IPS-15b (cell line): ENCODE measurements at regions not wholly inside any gene's neighbourhood (a gene's known extent, or its start where the extent isn't known, plus 50 kb on each side); places are given as distances from the start of the nearest gene placed in this dataset.

Experiments used
- H3K27me3 ChIP-seq: one replicate; pipeline ENCODE4 v1.6.1; 2013; ENCODE audit warnings: low read length; ENCODE audit not compliant: control insufficient read depth, insufficient read depth
- H3K36me3 ChIP-seq: one replicate; pipeline ENCODE4 v1.6.1; 2013; ENCODE audit warnings: low read length; ENCODE audit not compliant: control insufficient read depth, insufficient read depth
- H3K4me1 ChIP-seq: one replicate; pipeline ENCODE4 v1.6.1; 2013; ENCODE audit warnings: mild to moderate bottlenecking, low read length; ENCODE audit not compliant: control insufficient read depth, insufficient read depth
- H3K4me3 ChIP-seq: one replicate; pipeline ENCODE4 v1.5.1; 2013; ENCODE audit warnings: low read depth, low read length
- H3K9ac ChIP-seq: one replicate; pipeline ENCODE4 v1.6.1; 2013; ENCODE audit warnings: low read depth, mild to moderate bottlenecking, low read length
- H3K9me3 ChIP-seq: one replicate; pipeline ENCODE4 v1.6.1; 2013; ENCODE audit warnings: mild to moderate bottlenecking, low read length; ENCODE audit not compliant: control insufficient read depth, insufficient read depth

DNA sequence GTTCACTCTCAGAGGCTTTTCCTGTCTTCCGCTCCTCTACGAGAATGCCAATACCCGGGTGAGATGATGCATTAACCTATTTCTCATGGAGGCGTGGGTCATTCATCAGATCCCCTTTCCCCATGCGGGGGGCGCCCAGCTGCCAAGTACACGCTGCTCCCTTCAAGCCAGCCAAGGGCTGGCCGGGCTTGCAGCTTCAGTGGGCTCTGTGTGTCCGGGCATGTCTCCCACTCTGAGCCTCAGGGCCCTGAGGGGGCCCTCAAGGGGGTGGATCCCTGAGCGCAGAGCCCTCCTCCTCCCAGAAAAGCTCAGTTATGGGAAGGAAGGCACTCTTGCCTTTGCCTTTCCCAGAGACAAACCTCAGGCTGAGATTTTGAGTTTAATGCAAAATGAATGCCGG lies 431.8 kb upstream of the MYT1L start:
- no peaks in the 10 kb centered on the region for H3K4me1 ChIP-seq
- no peak overlapping the region for H3K9ac ChIP-seq
- no peaks in the 10 kb centered on the region for H3K27me3 ChIP-seq
- H3K36me3 ChIP-seq, result no peaks in the 10 kb centered on the region
- no peaks in the 10 kb centered on the region for H3K9me3 ChIP-seq
- no peak overlapping the region for H3K4me3 ChIP-seq

DNA sequence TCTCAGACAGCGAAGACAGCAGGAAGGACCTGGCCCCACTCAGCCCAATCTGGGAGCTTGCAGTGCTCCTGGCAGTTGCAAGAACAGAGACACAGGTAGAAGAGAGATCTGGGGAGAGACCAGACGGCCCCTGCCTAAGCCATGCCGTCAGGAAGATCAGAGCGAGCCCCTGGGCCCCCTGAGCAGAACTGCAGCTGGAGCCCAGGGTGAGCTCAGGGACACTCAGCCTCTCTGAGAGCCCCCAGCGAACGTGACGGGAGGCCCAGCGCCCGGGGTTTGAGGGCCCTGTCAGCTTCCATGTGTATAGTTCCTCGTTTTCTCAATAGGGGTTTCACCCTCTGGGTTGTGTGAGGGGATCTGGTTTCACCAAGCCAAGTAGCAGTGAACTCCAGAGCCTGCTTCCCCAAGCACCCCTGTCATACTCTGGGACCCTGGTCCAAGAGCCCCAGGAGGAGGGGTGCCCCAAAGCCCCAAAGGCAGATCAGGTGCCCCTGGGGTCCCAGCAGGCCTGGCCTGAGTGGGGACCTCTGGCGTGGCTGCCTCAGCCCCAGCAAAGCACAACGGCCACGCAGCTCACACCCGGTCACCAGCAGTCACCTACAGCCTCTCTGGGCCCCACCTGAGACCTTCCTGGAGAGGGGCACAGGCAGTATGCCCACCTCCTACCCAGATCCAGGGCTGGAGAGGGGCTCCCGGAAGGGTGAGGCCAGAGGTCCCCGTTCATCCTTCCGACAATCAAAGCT lies 431.3 kb upstream of the MYT1L start:
- no peaks in the 10 kb centered on the region for H3K9me3 ChIP-seq
- no peaks in the 10 kb centered on the region for H3K27me3 ChIP-seq
- no peak overlapping the region for H3K4me3 ChIP-seq
- no peak overlapping the region for H3K9ac ChIP-seq
- H3K36me3 ChIP-seq, result no peaks in the 10 kb centered on the region
- no peaks in the 10 kb centered on the region for H3K4me1 ChIP-seq

DNA sequence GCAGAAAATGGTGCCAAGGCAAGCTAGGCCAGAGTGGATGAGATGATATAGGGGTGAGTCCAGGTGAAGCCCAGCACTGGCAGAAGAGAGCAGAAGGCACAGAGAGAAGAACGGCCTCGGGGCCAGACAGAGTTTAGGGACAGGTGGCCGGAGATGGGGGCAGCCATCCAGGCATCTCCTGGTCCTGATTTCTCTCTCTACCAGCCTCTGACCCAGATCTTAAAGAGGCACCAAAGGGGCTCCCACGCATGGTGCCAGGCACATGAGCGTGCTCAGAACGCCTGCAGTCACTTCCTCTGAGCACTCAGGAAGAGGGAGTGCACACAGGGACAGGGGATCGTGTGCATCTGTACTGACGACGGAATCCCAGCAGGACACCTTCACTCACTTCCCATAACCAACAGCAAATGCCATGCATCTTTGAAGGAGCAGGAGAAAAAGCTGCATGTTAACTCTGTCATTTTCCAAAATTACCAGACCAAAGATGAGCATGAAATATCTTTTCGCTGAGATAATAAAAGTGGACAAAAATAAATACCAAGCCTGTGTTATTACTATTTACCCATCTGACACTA lies 427.8 kb upstream of the MYT1L start:
- no peaks in the 10 kb centered on the region for H3K4me1 ChIP-seq
- no peaks in the 10 kb centered on the region for H3K9me3 ChIP-seq
- no peak overlapping the region for H3K9ac ChIP-seq
- no peaks in the 10 kb centered on the region for H3K36me3 ChIP-seq
- no peak overlapping the region for H3K4me3 ChIP-seq
- H3K27me3 ChIP-seq, result no peaks in the 10 kb centered on the region

DNA sequence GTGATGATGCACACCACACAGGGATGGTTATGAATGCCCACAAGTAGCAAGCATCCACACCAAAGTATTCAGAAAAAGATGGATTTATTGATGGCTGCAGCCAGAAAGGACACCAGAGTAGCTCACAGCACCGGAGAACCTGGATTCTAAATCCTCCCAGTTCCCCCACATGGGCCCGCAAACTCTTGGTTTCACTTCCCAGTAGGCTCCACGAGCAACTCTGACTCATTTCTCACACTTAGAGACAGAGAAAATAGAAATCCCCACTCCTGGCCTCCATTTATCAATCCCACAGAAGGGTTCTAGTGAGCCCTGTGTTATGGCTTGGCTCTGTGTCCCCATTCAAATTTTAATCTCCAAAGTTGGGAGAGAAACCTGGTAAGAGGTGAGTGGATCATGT lies 426.7 kb upstream of the MYT1L start:
- Histone ChIP-seq H3K27me3 (no peaks in the 10 kb centered on the region), H3K4me1 (no peaks in the 10 kb centered on the region), H3K9ac (no peak overlapping the region), H3K36me3 (no peaks in the 10 kb centered on the region), H3K4me3 (no peak overlapping the region), H3K9me3 (peaks cover 5% of the 10 kb centered on the region)

DNA sequence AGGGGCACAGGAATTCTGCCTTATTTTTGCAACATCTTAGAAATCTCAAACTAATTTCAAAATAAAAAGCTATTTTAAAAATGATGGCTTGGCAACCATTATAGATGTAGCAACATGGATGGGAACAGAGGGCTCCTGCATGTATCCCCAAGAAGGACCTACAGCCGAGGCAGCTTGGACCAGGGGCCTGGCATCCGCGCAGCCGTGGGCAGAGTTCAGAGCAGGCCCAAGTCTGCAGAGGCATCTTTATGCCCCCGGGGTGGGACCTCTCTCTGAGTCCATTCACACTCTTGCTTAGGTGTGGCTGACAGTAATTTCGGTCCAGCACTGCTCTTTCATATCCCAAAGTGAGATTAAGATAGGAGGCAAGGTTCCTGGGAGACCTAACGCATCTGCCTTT lies 425.8 kb upstream of the MYT1L start:
- Histone ChIP-seq H3K9me3 (peaks cover 5% of the 10 kb centered on the region), H3K27me3 (no peaks in the 10 kb centered on the region), H3K4me1 (no peaks in the 10 kb centered on the region), H3K9ac (no peak overlapping the region), H3K36me3 (no peaks in the 10 kb centered on the region), H3K4me3 (no peak overlapping the region)

DNA sequence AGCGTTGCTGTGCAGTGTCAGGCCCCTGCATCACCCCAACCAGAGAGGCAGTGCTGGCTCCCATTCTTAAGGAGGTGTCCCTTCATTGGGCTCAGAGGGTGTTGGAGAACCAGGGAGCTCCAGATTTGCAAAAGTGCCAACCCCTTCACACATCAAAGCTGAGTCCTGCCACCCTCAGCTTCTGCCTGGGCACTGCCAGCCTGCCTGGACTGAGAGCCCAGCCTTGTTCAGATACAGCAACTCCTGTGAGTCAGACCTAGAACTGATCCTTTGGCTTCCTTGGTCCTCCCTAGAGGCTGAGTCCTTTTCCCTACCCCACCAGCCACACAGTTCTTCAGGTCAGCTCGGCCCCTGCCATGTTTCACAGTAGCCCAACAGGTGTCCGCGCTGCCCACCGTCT lies 424.9 kb upstream of the MYT1L start:
- Histone ChIP-seq H3K9ac (no peak overlapping the region), H3K4me3 (no peak overlapping the region), H3K27me3 (no peaks in the 10 kb centered on the region), H3K36me3 (no peaks in the 10 kb centered on the region), H3K4me1 (no peaks in the 10 kb centered on the region), H3K9me3 (peaks cover 5% of the 10 kb centered on the region)

DNA sequence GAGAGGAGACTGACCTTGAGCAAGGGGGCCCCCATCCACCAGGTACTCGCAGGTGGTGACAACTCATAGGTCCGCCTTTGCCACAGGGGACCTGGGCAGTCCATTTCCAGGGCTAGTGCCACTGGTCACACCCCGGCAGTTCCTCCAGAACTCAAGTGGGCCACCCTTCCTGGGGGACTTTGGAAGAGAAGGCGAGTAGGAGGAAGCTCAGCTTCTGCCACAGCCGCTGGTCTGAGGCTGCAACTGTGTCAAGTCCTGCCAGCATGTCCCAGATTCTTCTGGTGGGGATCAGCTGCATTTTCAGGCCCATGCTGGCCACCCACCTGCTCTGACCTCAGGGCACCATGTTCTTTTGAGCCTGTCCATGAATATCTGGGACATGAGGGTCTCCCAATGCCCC lies 423.9 kb upstream of the MYT1L start:
- Histone ChIP-seq H3K36me3 (no peaks in the 10 kb centered on the region), H3K4me3 (no peak overlapping the region), H3K9me3 (peaks cover 5% of the 10 kb centered on the region), H3K27me3 (no peaks in the 10 kb centered on the region), H3K4me1 (no peaks in the 10 kb centered on the region), H3K9ac (no peak overlapping the region)

DNA sequence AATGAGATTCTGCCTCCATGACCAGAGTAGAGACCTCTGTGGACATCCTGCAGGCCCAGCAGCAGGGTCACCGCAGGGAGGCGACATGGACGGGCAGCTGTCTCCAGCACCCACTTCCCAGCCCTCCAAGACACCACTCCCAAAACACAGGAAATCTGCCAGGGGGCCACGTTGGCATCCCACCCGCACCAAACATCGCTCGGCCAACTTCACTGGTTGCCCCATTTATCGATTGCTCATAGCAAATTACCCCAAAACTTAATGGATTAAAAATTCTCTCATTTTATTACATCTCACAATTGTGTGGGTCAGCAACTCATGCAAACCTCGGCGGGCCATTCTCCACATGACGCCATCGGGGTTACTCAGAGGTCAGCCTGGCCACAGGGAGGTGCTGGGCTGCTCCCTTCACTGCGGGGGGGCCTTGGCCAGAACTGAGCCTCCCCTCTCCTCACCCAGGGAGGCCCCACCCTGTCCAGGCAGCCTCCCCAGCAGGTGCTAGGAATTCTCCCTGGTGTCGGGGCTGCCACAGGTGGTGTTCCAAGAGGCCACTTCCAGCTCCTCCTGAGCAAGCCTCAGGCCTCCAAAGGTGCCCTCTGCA lies 420.7 kb upstream of the MYT1L start:
- Histone ChIP-seq H3K9me3 (peaks cover 5% of the 10 kb centered on the region), H3K9ac (no peak overlapping the region), H3K27me3 (no peaks in the 10 kb centered on the region), H3K4me1 (no peaks in the 10 kb centered on the region), H3K4me3 (no peak overlapping the region), H3K36me3 (no peaks in the 10 kb centered on the region)

DNA sequence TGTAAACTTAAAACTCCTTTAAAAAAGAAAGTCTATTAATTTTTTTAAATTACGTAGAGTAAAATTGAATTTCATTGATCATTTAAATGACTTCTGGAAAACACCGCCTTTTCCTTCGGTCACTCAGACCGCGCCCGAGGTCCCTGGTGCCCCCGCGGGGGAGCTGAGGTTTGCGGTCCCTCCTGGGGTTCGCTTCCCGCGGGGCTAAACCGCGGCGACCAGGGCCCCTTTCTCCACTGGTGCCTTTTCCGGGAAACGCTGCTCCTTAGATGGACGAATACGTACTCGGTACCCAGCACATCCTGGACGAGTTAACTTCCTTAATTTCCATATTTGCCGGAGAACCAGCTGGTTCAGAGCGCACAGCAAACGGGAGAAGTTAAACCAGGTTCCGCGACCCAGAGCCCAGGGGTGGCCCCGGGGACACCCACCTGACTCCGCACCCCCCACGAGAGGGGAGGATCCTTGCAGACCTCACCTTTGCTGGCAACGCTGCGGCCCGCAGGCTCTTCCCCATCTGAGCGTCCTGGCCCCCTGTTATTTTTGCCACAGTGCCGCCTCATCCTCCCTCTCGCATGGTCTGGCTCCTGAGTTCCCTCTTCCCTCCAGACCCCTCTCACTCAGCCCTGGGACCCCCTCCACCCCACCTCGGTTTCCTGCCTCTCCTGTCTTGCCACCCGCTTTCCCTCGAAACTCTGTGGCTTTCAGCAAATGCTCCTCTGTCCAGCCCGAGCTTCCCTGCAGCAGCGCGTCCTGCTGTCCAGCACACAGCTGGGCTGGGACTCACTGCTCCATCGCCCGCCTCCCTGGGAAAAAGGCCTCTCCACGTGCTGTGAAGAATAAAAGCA lies 420.0 kb upstream of the MYT1L start:
- Histone ChIP-seq H3K9ac (no peak overlapping the region), H3K27me3 (no peaks in the 10 kb centered on the region), H3K4me3 (no peak overlapping the region), H3K36me3 (no peaks in the 10 kb centered on the region), H3K9me3 (peaks cover 5% of the 10 kb centered on the region), H3K4me1 (no peaks in the 10 kb centered on the region)

DNA sequence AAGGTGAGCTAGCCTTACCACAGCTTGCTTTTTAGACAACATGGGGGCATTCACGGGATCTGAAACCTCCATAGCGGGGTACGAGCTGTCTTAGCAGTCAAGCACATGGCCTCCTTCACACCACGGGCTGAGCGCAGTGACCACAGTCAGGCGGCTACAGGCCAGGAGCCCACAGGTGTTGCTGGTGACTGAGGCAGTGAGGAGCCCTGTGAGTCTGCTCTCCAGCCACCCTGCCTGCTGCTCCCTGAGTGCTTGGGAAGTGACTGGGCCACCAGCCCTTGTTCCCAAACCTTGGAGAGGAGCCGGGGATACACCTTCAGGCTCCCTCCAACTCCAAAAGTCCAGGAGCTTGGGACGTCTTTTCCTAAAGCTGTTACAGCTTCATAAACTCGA lies 418.1 kb upstream of the MYT1L start:
- H3K27me3 ChIP-seq, result no peaks in the 10 kb centered on the region
- H3K9me3 ChIP-seq, result peaks cover 5% of the 10 kb centered on the region
- H3K4me3 ChIP-seq, result no peak overlapping the region
- H3K4me1 ChIP-seq, result no peaks in the 10 kb centered on the region
- H3K9ac ChIP-seq, result no peak overlapping the region
- no peaks in the 10 kb centered on the region for H3K36me3 ChIP-seq

DNA sequence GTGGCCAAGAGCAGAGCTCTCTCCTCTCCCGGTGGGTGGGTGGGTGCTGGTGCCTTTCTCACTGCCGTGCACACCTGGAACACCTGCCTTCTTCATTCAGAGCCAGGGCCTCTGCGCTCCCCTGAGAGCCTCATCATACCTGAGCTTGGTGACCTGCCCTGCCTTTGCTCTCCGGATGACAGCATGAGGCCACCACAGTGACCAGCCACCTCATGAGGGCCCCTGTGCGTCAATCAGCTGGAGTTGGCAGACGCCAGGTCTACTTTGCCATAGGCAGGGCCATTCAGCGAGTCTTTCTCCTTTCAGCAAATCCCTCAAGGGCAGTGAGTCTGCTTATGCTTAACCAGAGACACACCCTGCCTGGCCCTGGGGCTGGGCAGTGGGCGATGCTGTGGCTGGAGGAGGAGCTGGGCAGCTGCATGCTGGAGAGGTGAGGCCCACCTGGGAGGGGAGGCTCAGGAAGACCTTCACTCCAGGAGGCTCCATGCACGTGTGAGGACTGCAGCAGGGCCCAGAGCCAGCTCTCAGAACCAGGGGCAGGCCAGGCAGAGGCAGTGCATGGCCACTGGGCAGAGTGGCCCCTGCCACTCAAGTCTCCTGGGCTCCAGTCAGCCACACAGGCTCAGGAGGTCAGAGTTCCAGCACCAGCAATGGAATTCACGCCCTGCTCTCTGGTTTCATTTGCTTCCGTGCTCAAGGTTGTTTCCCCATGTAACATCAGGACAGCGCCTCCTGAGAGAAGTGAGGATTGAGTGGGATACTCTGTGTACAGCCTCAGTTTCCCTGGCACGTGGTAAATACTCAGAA lies 417.5 kb upstream of the MYT1L start:
- no peaks in the 10 kb centered on the region for H3K36me3 ChIP-seq
- H3K4me1 ChIP-seq, result no peaks in the 10 kb centered on the region
- no peak overlapping the region for H3K9ac ChIP-seq
- peaks cover 4% of the 10 kb centered on the region for H3K9me3 ChIP-seq
- H3K27me3 ChIP-seq, result no peaks in the 10 kb centered on the region
- H3K4me3 ChIP-seq, result no peak overlapping the region
